CD4-positive, alpha-beta T cell treated with Interleukin-1 beta for 1 hour (primary cell): ENCODE measurements at regions not wholly inside any gene's neighbourhood (a gene's known extent, or its start where the extent isn't known, plus 50 kb on each side); places are given as distances from the start of the nearest gene placed in this dataset.

Experiments
- DNase-seq, 2 donors: peaks; one replicate each; pipeline ENCODE4 v3.0.0-alpha.2; 2020 to 2022

GRCh38 chr20:58011947-58012610 lies 216.4 kb downstream of the ANKRD60 start:
- DNase-seq: no peak

- no peak for DNase-seq
These were observed 217.1 kb downstream of the ANKRD60 start for GRCh38 chr20:58011106-58011946.

GRCh38 chr20:58010666-58011065 lies 217.8 kb downstream of the ANKRD60 start:
- DNase-seq: no peak

- DNase-seq: no peak
These were observed 218.3 kb downstream of the ANKRD60 start for GRCh38 chr20:58010186-58010585.

GRCh38 chr20:58008866-58009265 lies 219.6 kb downstream of the ANKRD60 start:
- DNase-seq: no peak

- no peak for DNase-seq
These were observed 220.0 kb downstream of the ANKRD60 start for GRCh38 chr20:58008413-58008812.

GRCh38 chr20:58007947-58008346 lies 220.5 kb downstream of the ANKRD60 start:
- DNase-seq: no peak

- no peak for DNase-seq
These were observed 221.8 kb downstream of the ANKRD60 start for GRCh38 chr20:58006346-58007316.

- DNase-seq: no peak
These were observed 222.7 kb downstream of the ANKRD60 start for GRCh38 chr20:58005581-58006345.

GRCh38 chr20:58004900-58005299 lies 223.6 kb downstream of the ANKRD60 start:
- DNase-seq: no peak

GRCh38 chr20:58004146-58004545 lies 224.3 kb downstream of the ANKRD60 start:
- no peak for DNase-seq

- no peak for DNase-seq
These were observed 224.9 kb downstream of the ANKRD60 start for GRCh38 chr20:58003525-58003924.

GRCh38 chr20:58002901-58003300 lies 225.6 kb downstream of the ANKRD60 start:
- no peak for DNase-seq

- DNase-seq: no peak
These were observed 226.5 kb downstream of the ANKRD60 start for GRCh38 chr20:58001946-58002345.

GRCh38 chr20:58001381-58001780 lies 227.1 kb downstream of the ANKRD60 start:
- no peak for DNase-seq

- DNase-seq: no peak
These were observed 227.6 kb downstream of the ANKRD60 start for GRCh38 chr20:58000861-58001260.

GRCh38 chr20:57999465-58000111 lies 228.9 kb downstream of the ANKRD60 start:
- peak in 1 of 2 donors; percentile 17 for DNase-seq

- no peak for DNase-seq
These were observed 229.4 kb downstream of the ANKRD60 start for GRCh38 chr20:57998981-57999464.

GRCh38 chr20:57998276-57998675 lies 230.2 kb downstream of the ANKRD60 start:
- DNase-seq: no peak

GRCh38 chr20:57996936-57997890 lies 231.2 kb downstream of the ANKRD60 start:
- no peak for DNase-seq
